ENCODE measurements at regions not wholly inside any gene's neighbourhood (a gene's known extent, or its start where the extent isn't known, plus 50 kb on each side); places are given as distances from the start of the nearest gene placed in this dataset.

- TF ChIP-seq REST (IDR thresholded peaks at IDR 0.05; ENCODE audit: low read depth) (no peak), TCF7L2 (IDR thresholded peaks at IDR 0.05; ENCODE audit: borderline replicate concordance, extremely low read depth, insufficient read depth, insufficient read length) (no peak), ZBTB33 (IDR thresholded peaks at IDR 0.05; ENCODE audit: extremely low read depth, insufficient replicate concordance, low read length) (no peak)
Measured at GRCh38 chr10:128884496-128885072, 582.5 kb upstream of the MGMT start (continued).

- DNase-seq (ENCODE audit: low read depth, low spot score), result no peak
- H3K27ac ChIP-seq (ENCODE audit: low read depth, low read length), result no peak overlapping the region
- no peak for TF ChIP-seq POLR2A (IDR thresholded peaks at IDR 0.05; ENCODE audit: borderline replicate concordance, extremely low read depth, insufficient read depth, insufficient read length)
- TF ChIP-seq POLR2AphosphoS5 (IDR thresholded peaks at IDR 0.05; ENCODE audit: low read depth, low read length), result no peak
Measured at GRCh38 chr10:128885573-128886555, 581.2 kb upstream of the MGMT start.

More at GRCh38 chr10:128885573-128886555, 581.2 kb upstream of the MGMT start:
- no peaks in the 10 kb centered on the region for H3K79me2 ChIP-seq (ENCODE audit: insufficient read depth, low read length)
- no peaks in the 10 kb centered on the region for H3K4me1 ChIP-seq (ENCODE audit: control insufficient read depth in 1 of 2, insufficient read depth in 2 of 2, low read length in 2 of 2)
- no peak overlapping the region for H3K4me3 ChIP-seq (replicated peaks in 1 of 2; ENCODE audit: low read depth in 1 of 2, low read length in 2 of 2)
- H3K9ac ChIP-seq (ENCODE audit: low read length), result no peak overlapping the region
- no peaks in the 10 kb centered on the region for H4K20me1 ChIP-seq (ENCODE audit: insufficient read depth)
- CTCF ChIA-PET, result no interaction called here
- H3K4me2 ChIP-seq (ENCODE audit: low read length), result no peak overlapping the region
- H3K36me3 ChIP-seq (ENCODE audit: control insufficient read depth in 1 of 2, insufficient read depth in 2 of 2, low read length in 2 of 2), result no peaks in the 10 kb centered on the region
- ATAC-seq, result no peak
- POLR2A ChIA-PET, result no interaction called here
- H3K9me3 ChIP-seq (ENCODE audit: control insufficient read depth in 1 of 2, insufficient read depth in 1 of 2, low read depth in 1 of 2, low read length in 2 of 2), result peaks cover 8 to 12% of the 10 kb centered on the region in 2 experiments; a peak in 3 of 4 replicates
- intact Hi-C loops (cut with micrococcal nuclease), result no loop called here
- H3K27me3 ChIP-seq (ENCODE audit: insufficient read depth, low read length), result no peaks in the 10 kb centered on the region
- RAD21 ChIA-PET (ENCODE audit: low non-redundant PET in 1 of 2, low total read pairs in 2 of 2, uncharacterized antibody in 2 of 2, unreplicated experiment in 2 of 2), result no interaction called here
- no peak overlapping the region for H2AFZ ChIP-seq (ENCODE audit: low read depth, low read length, poor library complexity, severe bottlenecking)
- H3K9me2 ChIP-seq (ENCODE audit: insufficient read depth), result no peaks in the 10 kb centered on the region
- BruUV-seq (replicated peaks), result no TSS peak
